Parathyroid adenoma (tissue), 2 donors: ENCODE measurements at regions not wholly inside any gene's neighbourhood (a gene's known extent, or its start where the extent isn't known, plus 50 kb on each side); places are given as distances from the start of the nearest gene placed in this dataset.

ENCODE experiments used
- H2AFZ ChIP-seq: fragments of 300-600 bp; sonication (generic); one replicate; pipeline ENCODE4 v1.7.0; 2017; ENCODE audit warnings: antibody characterized with exemption, mild to moderate bottlenecking
- H3K27ac ChIP-seq: fragments of 300-600 bp; sonication (generic); one replicate; pipeline ENCODE4 v1.7.0; 2017
- H3K27me3 ChIP-seq: fragments of 300-600 bp; sonication (generic); one replicate; pipeline ENCODE4 v1.7.0; 2017; ENCODE audit warnings: low read length; ENCODE audit not compliant: control insufficient read depth, insufficient read depth
- H3K36me3 ChIP-seq: fragments of 300-600 bp; sonication (generic); one replicate; pipeline ENCODE4 v1.7.0; 2017; ENCODE audit warnings: low read length; ENCODE audit not compliant: control insufficient read depth, insufficient read depth
- H3K4me1 ChIP-seq: fragments of 300-600 bp; sonication (generic); one replicate; pipeline ENCODE4 v1.7.0; 2017; ENCODE audit warnings: control low read depth
- H3K4me2 ChIP-seq: fragments of 300-600 bp; sonication (generic); one replicate; pipeline ENCODE4 v1.7.0; 2017; ENCODE audit warnings: low read length
- H3K4me3 ChIP-seq: fragments of 300-600 bp; sonication (generic); one replicate; pipeline ENCODE4 v1.7.0; 2017; ENCODE audit warnings: low read depth, low read length
- H3K79me2 ChIP-seq: fragments of 300-600 bp; sonication (generic); one replicate; pipeline ENCODE4 v1.7.0; 2017; ENCODE audit warnings: control low read depth
- H3K9ac ChIP-seq: fragments of 300-600 bp; sonication (generic); one replicate; pipeline ENCODE4 v1.7.0; 2017; ENCODE audit warnings: mild to moderate bottlenecking
- H3K9me3 ChIP-seq: fragments of 300-600 bp; sonication (generic); one replicate; pipeline ENCODE4 v1.7.0; 2017; ENCODE audit warnings: low read length; ENCODE audit not compliant: control insufficient read depth
- TF ChIP-seq, protein P1 (sequence below): fragments of 300-600 bp; sonication (generic); IDR thresholded peaks from one replicate; pipeline ENCODE4 v1.7.0; 2017; ENCODE audit warnings: antibody characterized with exemption, mild to moderate bottlenecking
- donor health status: primary hyperparathyroidism.

DNA sequence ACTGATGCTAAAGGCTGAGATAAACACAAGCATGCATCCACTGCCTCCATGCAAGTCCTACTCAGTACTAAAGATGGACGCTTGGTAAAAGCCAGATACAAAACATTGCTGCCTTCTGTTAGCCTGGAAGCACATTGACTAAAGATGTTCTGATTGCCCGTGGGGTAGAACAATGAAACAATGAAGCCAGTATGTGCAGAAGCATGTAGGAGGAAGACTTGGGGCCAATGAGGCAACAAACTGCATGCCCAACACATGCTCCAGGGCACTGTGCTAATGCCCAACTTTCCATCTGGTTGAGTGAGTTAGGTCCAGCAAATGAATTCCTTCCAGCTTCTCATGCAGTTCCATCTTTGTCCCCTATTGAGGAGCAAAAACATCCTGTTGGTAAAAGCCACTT is 1245.5 kb downstream of the GATA3 start:
- H3K9me3 ChIP-seq = no peaks in the 10 kb centered on the region
- no peaks in the 10 kb centered on the region for H3K36me3 ChIP-seq

DNA sequence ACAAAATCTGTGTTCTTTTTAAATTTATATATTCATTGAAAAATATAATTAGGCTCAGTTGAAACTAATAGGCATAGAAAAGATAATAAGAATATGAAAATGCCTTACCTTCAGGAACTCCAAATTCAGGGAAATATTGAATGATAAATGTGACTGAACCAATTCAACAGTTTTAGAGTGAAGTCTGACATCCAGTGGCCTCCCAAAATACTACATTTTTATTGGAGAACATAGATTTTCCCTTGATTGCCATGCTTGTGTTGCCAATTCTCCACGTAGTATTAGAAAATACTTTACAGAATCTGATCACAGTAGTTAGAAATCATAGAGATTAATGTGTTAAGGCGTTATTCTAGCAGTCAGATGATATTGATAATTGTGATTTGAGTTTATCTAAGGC is 1246.7 kb downstream of the GATA3 start:
- Histone ChIP-seq H3K9me3 (no peaks in the 10 kb centered on the region), H3K27me3 (no peaks in the 10 kb centered on the region), H2AFZ (peak overlapping the region; percentile 2), H3K36me3 (no peaks in the 10 kb centered on the region), H3K79me2 (no peaks in the 10 kb centered on the region), H3K4me1 (peaks cover 39% of the 10 kb centered on the region), H3K9ac (no peak overlapping the region), H3K4me3 (peak overlapping the region; percentile 25), H3K4me2 (peak overlapping the region; percentile 52), H3K27ac (peak overlapping the region; percentile 95)
- TF ChIP-seq, protein P1, sequence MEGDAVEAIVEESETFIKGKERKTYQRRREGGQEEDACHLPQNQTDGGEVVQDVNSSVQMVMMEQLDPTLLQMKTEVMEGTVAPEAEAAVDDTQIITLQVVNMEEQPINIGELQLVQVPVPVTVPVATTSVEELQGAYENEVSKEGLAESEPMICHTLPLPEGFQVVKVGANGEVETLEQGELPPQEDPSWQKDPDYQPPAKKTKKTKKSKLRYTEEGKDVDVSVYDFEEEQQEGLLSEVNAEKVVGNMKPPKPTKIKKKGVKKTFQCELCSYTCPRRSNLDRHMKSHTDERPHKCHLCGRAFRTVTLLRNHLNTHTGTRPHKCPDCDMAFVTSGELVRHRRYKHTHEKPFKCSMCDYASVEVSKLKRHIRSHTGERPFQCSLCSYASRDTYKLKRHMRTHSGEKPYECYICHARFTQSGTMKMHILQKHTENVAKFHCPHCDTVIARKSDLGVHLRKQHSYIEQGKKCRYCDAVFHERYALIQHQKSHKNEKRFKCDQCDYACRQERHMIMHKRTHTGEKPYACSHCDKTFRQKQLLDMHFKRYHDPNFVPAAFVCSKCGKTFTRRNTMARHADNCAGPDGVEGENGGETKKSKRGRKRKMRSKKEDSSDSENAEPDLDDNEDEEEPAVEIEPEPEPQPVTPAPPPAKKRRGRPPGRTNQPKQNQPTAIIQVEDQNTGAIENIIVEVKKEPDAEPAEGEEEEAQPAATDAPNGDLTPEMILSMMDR = peak; percentile 56

More for the DNA sequence above, 1245.5 kb downstream of the GATA3 start:
- H3K79me2 ChIP-seq = no peaks in the 10 kb centered on the region
- H3K4me1 ChIP-seq = peaks cover 48% of the 10 kb centered on the region
- no peak overlapping the region for H3K9ac ChIP-seq
- H3K4me3 ChIP-seq = no peak overlapping the region
- TF ChIP-seq, protein P1 = no peak
- H3K4me2 ChIP-seq = peak overlapping the region; percentile 12
- H3K27me3 ChIP-seq = no peaks in the 10 kb centered on the region
- peak overlapping the region; percentile 95 for H3K27ac ChIP-seq
- peak overlapping the region; percentile 1 for H2AFZ ChIP-seq

DNA sequence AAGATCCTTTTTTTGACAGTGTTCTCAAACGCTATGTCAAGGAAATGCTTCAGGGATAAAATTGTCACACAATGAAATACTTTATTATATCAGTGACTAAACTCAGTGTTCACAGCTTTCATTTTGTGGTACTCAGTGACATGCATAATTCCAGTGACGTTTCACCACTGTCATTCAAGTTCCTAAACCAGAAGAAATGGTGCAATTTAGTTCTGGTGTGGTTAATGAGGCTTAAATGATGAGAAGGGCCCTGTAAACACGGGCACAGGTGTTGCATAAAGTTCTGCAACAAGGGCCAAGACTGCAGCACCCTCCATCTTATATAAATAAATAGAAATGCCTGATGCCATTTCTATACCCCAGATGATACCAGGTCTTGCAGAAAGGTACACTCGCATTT is 1247.1 kb downstream of the GATA3 start:
- peak overlapping the region; percentile 95 for H3K27ac ChIP-seq
- H3K4me2 ChIP-seq = peak overlapping the region; percentile 52
- no peaks in the 10 kb centered on the region for H3K79me2 ChIP-seq
- H3K4me3 ChIP-seq = peak overlapping the region; percentile 25
- TF ChIP-seq, protein P1 = no peak
- H3K4me1 ChIP-seq = peaks cover 35% of the 10 kb centered on the region
- H2AFZ ChIP-seq = peak overlapping the region; percentile 2
- no peak overlapping the region for H3K9ac ChIP-seq
- H3K9me3 ChIP-seq = no peaks in the 10 kb centered on the region
- H3K36me3 ChIP-seq = no peaks in the 10 kb centered on the region
- no peaks in the 10 kb centered on the region for H3K27me3 ChIP-seq

DNA sequence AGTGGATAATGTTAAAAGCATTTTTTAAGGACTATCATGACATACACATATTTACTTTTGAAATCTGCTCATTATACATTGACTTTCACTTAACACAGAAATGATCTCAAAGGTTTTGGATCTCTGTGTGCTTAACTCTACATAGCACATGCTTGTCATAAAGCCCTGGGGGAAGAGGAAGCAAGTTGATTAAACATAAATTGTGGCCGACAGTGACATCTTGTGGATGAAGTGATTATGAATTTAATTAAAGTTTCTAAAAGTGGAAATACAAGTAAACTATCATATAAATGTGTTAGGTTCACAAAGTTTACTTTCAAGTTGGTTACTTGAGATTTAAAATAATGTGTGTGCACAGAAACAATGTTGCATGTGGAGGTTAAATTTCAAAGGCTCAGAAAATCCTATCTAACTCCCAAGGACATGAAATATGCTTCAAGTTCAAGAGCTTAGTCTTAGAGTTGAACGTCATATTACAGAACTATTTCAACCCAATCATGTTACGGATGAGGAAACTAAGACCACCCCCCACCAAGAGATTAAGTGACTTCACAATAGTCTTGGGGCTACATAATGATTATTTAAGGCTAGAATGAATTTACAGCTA is 1247.8 kb downstream of the GATA3 start:
- H2AFZ ChIP-seq = no peak overlapping the region
- H3K9ac ChIP-seq = no peak overlapping the region
- no peaks in the 10 kb centered on the region for H3K27me3 ChIP-seq
- H3K4me2 ChIP-seq = peak overlapping the region; percentile 10
- H3K36me3 ChIP-seq = no peaks in the 10 kb centered on the region
- TF ChIP-seq, protein P1 = peak; percentile 43
- peak overlapping the region; percentile 95 for H3K27ac ChIP-seq
- H3K9me3 ChIP-seq = no peaks in the 10 kb centered on the region
- H3K79me2 ChIP-seq = no peaks in the 10 kb centered on the region
- H3K4me1 ChIP-seq = peaks cover 34% of the 10 kb centered on the region
- no peak overlapping the region for H3K4me3 ChIP-seq
